T-helper 2 cell treated with Interferon-gamma antibody and Interleukin-4, amounts not matched to agents 5 μg/mL and 100 μg/mL, for 36 hours (primary cell): ENCODE measurements at regions not wholly inside any gene's neighbourhood (a gene's known extent, or its start where the extent isn't known, plus 50 kb on each side); places are given as distances from the start of the nearest gene placed in this dataset.

ENCODE experiments used
- DNase-seq: peaks from one replicate; pipeline ENCODE4 v3.0.0; 2021; ENCODE audit warnings: low spot score
- H3K27ac Mint-ChIP-seq: one replicate; pipeline ENCODE4 v1.8.0; 2021; ENCODE audit warnings: mild to moderate bottlenecking, mixed read lengths
- H3K27me3 Mint-ChIP-seq: one replicate; pipeline ENCODE4 v1.8.0; 2021; ENCODE audit warnings: low read depth, mixed read lengths
- H3K36me3 Mint-ChIP-seq: one replicate; pipeline ENCODE4 v1.8.0; 2021; ENCODE audit warnings: low read depth, mixed read lengths
- H3K4me1 Mint-ChIP-seq: one replicate; pipeline ENCODE4 v1.8.0; 2021; ENCODE audit warnings: low read depth, mixed read lengths
- H3K4me3 Mint-ChIP-seq: one replicate; pipeline ENCODE4 v1.8.0; 2022; ENCODE audit warnings: mild to moderate bottlenecking, moderate library complexity, mixed read lengths
- H3K9me3 Mint-ChIP-seq: one replicate; pipeline ENCODE4 v1.8.0; 2021; ENCODE audit warnings: mixed read lengths

- H3K27me3 Mint-ChIP-seq, result peaks cover 53% of the 10 kb centered on the region
- H3K9me3 Mint-ChIP-seq, result no peaks in the 10 kb centered on the region
- no peak overlapping the region for H3K27ac Mint-ChIP-seq
- no peak for DNase-seq
- H3K4me1 Mint-ChIP-seq, result no peaks in the 10 kb centered on the region
- no peaks in the 10 kb centered on the region for H3K36me3 Mint-ChIP-seq
- no peak overlapping the region for H3K4me3 Mint-ChIP-seq
Measured at GRCh38 chr7:142314281-142314680, 56.4 kb upstream of the PRSS58 start.

GRCh38 chr7:142313528-142313927 lies 55.7 kb upstream of the PRSS58 start:
- Mint-ChIP-seq H3K9me3 (no peaks in the 10 kb centered on the region), H3K36me3 (no peaks in the 10 kb centered on the region), H3K27ac (no peak overlapping the region), H3K4me3 (no peak overlapping the region), H3K4me1 (no peaks in the 10 kb centered on the region), H3K27me3 (peaks cover 51% of the 10 kb centered on the region)
- DNase-seq, result no peak

- no peaks in the 10 kb centered on the region for H3K4me1 Mint-ChIP-seq
- peaks cover 47% of the 10 kb centered on the region for H3K27me3 Mint-ChIP-seq
- no peak for DNase-seq
- no peak overlapping the region for H3K4me3 Mint-ChIP-seq
- no peak overlapping the region for H3K27ac Mint-ChIP-seq
- no peaks in the 10 kb centered on the region for H3K36me3 Mint-ChIP-seq
- H3K9me3 Mint-ChIP-seq, result no peaks in the 10 kb centered on the region
Measured at GRCh38 chr7:142311876-142312275, 54.0 kb upstream of the PRSS58 start.

- H3K27me3 Mint-ChIP-seq, result peaks cover 31% of the 10 kb centered on the region
- no peak overlapping the region for H3K27ac Mint-ChIP-seq
- no peaks in the 10 kb centered on the region for H3K36me3 Mint-ChIP-seq
- no peak for DNase-seq
- no peaks in the 10 kb centered on the region for H3K4me1 Mint-ChIP-seq
- H3K9me3 Mint-ChIP-seq, result no peaks in the 10 kb centered on the region
- no peak overlapping the region for H3K4me3 Mint-ChIP-seq
Measured at GRCh38 chr7:142308918-142309317, 51.1 kb upstream of the PRSS58 start.

- H3K4me3 Mint-ChIP-seq, result peak overlapping the region; percentile 22
- no peaks in the 10 kb centered on the region for H3K9me3 Mint-ChIP-seq
- H3K27me3 Mint-ChIP-seq, result peaks cover 29% of the 10 kb centered on the region
- no peaks in the 10 kb centered on the region for H3K4me1 Mint-ChIP-seq
- H3K27ac Mint-ChIP-seq, result no peak overlapping the region
- H3K36me3 Mint-ChIP-seq, result no peaks in the 10 kb centered on the region
- no peak for DNase-seq
Measured at GRCh38 chr7:142308326-142308725, 50.5 kb upstream of the PRSS58 start.
